GM18499 (cell line): ENCODE measurements at regions not wholly inside any gene's neighbourhood (a gene's known extent, or its start where the extent isn't known, plus 50 kb on each side); places are given as distances from the start of the nearest gene placed in this dataset.
A peak's percentile ranks its signal among the peaks of the same experiment; 100 is the strongest.

Experiments used
- ATAC-seq: cut with Tn5 transposase; IDR thresholded peaks from one replicate; pipeline ENCODE4 v1.9.1; 2021; ENCODE audit warnings: moderate number of reproducible peaks; ENCODE audit not compliant: insufficient read depth, unreplicated experiment

DNA sequence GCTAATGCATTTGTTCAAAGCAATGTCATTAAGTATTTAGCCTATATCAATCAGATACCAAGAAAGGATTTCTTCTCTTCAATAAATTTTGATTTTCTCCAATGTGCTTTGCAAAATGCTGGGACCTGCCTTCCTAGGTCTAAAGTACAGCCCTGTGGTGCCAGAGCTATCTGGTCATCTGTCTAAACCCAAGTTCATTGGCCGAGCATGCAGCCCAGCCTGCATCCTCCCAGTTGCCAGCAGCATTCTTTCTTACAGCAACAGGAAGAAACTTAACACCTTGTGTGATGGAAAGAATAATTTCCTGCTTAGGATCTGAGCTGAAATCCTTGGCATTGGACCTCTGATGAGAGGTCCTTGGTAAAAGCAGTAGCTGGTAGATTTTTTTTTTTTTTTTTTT lies 310.0 kb downstream of the RBM26 start:
- no peak for ATAC-seq

DNA sequence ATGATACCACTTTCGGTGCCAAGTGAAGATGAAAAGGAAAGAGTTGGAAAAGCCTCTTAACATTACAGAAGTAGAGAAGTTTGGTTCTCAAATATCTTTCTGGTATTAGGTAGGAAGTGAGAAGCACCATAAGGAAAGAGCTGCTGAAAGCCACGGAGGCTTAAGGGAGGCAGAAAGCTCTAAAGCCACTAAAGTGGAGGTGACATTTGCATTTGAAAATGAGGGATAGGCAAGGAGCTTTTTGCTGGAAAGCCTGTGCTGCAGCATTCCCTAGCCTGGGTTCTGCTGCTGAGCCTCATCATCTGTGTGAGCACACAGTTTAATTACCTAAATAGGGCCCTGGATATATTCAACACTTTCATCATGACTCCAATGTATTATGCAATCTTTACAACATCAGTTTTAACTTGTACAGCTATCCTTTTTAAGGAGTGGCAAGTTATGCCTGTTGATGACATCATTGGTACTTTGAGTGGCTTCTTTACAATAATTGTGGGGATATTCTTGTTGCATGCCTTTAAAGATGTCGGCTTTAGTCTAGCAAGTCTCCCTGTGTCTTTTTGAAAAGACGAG lies 315.4 kb downstream of the RBM26 start:
- no peak for ATAC-seq

DNA sequence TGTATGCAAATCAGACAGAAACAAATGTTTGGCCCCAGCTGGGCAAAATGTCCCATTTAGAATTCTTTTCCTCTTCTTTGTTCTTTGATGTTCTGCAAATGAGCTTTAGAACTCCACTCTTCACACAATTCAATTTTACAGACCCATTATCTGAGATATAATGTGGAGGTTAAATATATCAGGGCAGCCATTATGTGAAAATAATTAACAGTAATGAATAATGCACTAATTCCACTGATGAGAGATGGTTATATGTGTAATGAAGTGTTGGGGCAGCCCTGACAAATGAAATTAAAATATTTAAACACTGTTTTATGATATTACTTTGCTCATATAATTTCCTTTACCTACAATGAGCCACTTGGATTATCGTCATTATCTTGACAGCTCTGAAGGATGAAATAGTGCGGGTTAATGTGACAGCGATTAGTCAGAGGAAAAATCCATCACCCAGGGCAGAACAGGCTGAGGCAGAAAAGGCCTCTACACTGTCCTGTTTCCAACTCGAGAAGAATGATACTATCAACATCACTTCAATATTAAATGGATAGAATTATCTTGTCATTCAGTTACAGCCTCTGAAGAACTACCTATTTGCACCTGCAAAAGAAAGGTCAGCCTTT lies 321.1 kb downstream of the RBM26 start:
- no peak for ATAC-seq

DNA sequence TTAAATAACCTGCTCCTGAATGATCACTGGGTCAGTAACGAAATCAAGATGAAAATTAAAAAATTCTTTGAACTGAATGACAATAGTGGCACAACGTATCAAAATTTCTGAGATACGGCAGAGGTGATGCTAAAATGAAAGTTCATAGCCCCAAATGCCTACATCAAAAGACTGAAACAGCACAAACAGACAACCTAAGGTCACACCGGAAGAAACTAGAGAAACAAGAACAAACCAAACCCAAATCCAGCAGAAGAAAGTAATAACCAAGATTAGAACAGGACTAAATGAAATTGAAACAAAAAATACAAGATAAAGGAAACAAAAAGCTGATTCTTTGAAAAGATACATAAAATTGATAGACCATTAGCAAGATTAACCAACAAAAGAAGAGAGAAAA lies 324.1 kb downstream of the RBM26 start:
- no peak for ATAC-seq

DNA sequence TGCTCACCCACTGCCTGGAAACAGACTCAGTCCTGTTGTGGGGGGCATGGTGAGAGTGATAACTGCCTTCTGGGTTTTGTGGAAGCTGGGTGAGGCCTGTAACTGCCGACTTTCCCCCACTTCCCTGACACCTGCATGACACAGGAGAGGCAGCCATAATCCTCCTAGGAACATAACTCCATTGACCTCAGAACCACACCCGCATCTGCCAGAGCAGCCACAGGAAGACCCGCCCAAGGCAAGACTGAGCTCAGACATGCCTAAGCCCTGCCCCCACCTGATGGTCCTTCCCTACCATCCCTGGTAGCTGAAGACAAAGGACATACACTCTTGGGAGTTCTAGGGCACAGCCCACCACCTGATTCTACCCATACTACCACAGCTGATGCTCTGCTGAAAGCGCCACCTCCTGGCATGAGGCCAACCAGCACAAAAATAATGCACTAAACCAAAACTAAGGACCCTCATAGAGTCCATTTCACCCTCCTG lies 326.7 kb downstream of the RBM26 start:
- ATAC-seq = no peak

DNA sequence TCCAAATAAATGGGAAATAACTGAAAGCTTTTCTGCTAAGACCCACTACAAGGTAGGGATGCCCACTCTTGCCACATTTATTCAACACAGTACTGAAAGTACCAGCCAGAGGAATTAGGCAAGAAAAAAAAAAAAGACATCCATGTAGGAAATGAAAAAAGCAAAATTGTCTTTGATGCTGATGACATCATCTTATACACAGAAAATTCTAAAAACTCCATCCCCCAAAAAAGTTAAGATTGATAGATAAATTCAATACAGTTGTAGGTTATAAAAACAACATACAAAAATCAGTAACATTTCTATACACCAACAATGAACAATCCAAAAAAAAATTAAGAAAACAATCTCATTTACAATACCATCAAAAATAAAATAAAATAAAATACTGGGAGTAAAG lies 330.4 kb downstream of the RBM26 start:
- ATAC-seq = no peak

DNA sequence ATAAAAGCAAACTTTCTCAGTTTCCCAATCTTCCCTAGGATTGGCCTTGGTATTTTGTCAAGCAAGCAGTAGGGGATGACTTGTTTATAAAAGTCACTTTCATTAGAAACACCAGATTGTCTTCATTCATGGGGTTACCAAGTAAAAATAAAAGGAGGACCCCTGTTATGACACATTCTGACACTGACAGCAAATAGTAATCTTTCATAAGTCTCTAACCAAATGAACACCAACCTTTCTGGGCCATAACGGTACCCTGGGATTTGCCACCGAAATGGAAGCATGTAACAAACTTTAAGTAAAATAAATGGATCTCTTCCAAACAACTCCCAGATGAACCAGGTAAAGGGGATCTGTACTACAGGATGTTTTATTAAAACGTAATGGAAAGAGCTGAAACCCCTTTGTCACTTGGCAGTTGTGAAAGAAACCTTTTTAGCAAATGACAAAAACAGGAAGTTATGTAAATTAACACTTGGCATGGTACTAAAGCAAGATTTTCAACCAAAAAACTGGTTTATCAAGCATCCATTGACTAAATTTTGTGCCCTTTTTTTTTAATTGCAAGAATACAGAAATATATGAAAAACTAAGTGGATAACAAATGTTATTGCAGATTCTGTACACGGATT lies 335.6 kb downstream of the RBM26 start:
- ATAC-seq = peak; percentile 74

DNA sequence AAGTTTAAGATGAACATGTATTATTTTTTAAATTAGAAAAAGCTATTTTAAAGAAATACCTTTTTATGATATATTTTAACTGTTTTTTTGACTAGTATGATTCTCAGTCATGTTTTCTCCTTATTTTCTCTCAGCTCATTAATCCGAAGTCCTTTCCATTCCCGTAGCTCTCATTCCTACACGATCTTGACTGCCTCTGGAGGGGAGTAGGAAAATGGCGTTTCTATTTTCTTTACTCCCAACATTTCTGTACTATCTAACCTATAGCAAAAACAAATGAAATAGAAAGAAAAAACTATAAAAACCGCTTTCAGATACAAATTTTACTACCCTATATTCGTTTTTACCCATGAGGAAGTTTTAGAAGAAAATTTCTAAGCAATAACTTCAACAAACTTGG lies 343.8 kb downstream of the RBM26 start:
- no peak for ATAC-seq

DNA sequence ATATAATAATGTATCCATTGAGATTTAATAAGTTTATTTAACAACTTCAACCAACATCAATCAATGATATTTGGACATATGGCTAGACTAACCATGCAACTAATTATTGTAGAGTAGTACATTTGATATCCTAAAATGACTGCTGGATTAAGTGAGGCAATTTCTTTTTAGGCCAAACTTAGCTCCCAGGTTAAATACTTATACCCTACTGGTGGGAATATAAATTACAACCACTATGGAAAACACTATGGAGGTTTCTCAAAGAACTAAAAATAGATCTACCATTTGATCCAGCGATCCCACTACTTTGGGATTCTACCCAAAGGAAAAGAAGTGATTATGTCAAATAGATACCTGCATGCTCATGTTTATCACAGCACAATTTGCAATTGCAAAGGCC lies 345.8 kb downstream of the RBM26 start:
- no peak for ATAC-seq

DNA sequence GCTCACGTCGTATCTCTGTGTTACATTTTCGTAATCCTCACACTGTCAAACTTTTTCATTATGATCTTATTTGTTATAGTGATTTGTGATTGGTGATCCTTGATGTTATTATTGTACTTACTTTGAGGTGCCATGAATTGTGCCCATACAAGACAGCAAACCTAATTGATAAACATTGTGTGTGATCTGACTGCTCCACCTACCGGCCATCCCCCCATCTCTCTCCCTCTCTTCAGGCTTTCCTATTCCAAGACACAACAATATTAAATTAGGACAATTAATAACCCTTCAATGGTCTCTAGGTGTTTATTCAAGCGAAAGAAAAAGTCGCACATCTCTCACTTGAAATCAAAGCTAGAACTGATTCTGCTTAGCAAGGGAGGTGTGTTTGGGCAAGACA lies 349.3 kb downstream of the RBM26 start:
- ATAC-seq = no peak

DNA sequence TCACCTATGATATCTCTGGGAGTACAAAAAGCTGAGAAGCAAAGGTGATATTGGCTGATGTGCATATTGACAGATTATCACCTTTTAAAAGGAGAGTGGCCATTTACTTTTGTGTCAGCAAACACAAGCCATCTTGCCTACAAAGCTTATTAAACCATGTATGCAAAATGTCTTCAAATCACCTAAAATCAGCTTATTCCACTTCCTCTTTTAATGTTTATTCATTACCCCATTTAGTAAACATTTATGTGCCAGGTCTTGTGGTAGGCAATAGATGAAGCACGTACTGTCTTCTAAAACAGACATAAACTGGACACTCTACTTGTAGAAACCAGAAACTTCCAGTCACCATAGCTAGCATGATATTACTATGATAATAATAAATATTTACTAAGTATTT lies 354.6 kb downstream of the RBM26 start:
- no peak for ATAC-seq

DNA sequence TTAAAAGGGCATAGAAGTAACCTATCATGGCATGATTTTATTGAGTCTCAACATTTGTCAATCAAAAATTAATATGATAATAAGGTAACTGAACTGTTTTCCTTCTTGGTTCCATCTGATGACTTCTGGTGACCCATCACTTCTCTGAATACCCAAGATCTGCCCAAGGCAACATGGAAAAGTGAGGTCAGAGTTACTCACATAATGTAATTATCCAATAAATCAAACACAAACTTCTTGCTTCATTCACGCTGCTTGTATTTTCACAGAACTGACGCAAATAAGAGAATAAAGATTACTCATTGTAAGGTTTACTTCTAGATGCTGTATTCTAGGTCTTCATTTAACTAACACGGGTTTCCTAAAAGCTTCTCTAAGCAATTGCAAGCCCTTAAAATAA lies 361.6 kb downstream of the RBM26 start:
- ATAC-seq = no peak

DNA sequence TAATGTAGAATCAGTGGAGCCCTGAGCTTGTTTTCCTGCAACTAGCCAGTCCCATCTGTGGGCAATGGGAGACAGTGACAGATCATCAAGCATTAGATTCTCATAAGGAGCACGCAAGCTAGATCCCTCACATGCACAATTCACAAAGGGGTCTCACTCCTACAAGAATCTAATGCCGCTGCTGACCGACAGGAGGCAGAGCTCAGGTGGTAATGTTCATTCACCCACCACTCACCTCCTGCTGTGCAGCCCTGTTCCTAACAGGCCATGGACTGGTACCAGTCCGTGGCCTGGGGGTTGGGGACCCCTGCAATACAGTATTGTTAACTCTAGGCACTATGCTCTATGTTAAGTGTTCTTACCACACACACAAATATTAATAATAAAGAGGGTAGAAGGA lies 362.8 kb downstream of the RBM26 start:
- ATAC-seq = no peak

DNA sequence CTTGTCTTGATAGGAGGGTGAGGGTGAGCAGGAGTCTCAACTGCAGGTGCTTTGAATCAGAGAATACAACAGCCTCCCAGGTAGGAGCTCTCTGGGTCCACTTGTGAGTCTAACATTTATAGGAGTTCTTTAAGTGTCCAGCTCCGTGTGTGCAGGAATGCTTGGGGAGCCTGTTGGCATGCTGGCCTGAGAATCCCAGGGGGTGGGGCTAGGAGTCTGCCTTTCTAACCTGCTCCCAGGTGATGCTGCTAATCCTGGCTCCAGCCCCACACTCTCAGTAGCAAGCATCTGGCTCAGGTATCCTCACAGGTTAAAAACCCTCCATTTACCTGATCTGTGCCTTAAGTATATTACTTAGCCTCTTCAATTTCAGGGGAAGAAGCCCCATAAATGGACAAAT lies 368.9 kb downstream of the RBM26 start:
- no peak for ATAC-seq

DNA sequence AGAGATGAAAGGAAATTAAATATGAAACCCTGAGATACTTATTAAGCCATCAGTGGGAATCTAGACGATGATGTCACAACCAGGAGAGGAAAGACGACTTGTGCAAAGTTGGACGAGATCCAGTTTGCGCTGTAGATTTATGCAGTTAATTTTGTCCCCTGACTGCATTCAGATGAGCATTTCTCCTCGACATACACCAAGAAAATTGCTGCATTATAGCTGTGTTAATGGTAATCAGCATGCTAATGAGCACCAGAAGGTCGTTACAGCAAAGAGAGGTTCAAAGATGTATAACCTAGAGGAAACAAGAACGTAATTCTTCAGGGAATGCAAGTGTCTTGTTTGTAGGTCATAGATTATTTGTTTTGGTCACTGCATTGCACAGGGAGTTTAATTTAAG lies 371.7 kb downstream of the RBM26 start:
- no peak for ATAC-seq

DNA sequence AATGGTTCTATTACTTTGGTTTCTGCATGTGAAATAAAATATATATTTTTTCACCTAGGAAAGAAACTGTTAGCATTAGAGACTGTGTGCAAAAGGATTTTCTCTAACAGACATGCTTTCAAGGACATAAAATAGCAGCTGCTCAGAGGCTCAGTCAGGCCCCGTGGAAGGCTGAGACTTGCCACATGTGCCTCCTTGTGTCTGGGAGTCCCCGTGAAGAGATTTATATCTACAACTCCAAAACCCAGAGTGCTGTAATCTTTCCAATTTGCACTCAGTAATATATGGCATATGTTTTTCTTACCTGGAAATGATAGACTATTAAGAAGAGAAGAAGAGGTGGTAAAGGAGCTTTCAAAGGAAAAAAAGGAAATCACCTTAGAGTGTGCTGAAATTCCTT lies 371.6 kb upstream of the OBI1 start:
- ATAC-seq = no peak

DNA sequence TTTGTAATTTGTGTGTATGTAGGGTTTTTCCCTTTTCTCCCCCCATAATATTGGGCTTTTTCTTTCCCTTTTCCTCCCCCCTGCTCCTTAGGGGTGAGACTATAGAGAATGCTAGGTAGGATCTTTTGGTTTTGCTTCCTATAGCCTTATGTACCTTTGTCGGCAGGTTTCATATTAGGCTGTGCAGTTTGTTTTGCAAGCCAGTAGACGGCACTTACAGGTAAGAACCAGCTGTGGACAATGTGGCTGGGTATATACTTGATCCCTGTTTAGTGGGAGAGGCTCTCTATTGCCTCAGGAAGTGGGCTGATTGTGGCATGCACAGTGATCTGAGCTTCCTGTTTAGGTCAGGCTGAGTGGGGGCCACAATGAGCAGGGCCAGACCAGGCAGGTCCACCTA lies 359.2 kb upstream of the OBI1 start:
- ATAC-seq = no peak

DNA sequence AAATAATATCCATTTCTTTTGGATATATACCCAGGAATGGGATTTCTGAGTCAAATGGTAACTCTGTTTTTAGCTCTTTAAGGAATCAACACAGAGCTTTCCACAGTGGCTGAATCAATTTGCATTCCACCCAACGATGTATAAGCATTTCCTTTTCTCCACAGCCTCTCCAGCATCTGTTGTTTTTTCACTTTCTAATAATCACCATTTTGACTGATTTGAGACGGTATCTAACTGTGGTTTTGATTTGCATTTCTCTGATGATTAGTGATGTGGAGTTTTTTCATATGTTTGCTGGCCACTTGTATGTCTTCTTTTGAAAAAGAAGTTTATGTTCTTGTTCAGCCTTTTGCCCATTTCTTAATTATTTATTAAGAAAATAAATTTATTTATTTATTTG lies 352.2 kb upstream of the OBI1 start:
- ATAC-seq = no peak

DNA sequence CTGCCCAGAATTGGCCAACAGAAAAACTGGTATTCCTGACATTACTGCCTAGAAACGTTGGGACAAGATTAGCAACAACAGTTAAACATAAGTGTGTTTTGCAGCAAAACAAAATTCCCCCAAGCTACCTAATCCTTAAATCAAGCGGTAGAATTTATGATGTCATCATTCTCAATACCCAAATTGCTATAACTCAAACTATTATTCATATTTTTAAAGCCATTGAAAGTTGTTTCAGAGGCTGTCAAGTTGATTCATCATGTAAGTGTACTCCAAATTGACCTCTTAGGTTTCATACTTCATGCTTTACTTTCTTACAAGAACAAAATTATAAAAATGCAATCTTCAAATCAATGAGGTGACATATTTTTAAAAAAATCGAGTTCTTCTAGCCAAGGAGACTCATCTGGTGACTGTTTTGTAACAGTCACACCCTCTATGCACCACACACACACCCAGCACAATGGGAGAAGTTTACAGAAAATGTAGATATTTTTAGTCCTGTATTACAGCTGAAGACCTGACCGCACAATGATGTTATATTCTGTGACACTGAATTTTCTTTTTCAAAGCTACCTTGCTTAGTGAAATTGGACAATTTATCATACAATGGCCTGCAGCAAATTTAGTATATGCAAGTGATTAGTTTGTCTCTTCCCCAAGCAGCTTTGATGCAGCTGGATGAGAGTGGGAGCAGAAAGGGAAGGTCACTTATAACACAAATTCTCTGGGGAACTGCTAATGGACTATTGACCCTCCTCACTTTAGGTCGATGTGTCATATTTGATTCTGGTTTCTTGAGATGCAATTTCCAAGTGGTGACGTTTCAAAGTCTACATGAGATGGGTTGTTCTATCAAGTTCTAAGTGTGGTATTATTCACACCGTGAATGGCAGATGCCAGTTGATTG lies 345.3 kb upstream of the OBI1 start:
- peak; percentile 51 for ATAC-seq

DNA sequence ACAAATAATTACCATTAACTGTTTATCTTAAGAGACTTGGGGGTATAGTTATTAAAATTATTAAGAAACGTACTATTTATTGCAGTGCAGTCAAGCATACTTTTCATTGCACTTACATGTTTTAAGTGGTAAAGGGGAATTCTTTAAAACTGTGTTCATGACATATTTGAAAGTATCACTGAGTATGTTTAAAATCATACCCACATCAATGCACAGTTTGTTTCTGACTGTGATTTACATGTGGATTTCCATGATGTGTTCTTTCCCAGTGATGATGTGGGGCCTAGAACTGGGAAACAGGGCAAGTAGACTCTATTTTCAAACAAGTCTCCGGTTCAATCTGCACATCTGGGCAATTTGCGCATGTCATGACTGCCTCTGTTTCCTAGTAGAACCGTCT lies 340.5 kb upstream of the OBI1 start:
- no peak for ATAC-seq
